Stomach smooth muscle (tissue), 2 donors: ENCODE measurements at regions not wholly inside any gene's neighbourhood (a gene's known extent, or its start where the extent isn't known, plus 50 kb on each side); places are given as distances from the start of the nearest gene placed in this dataset.
"Not testable (repeated sequence)": the region's sequence is repeated elsewhere in the genome, so short reads cannot be mapped to it uniquely, and the experiment has no call there.

Source experiments
- H3K27ac ChIP-seq: one replicate; pipeline ENCODE4 v1.7.0; 2013; ENCODE audit warnings: mild to moderate bottlenecking, low read length, inconsistent platforms
- H3K27me3 ChIP-seq, 2 donors: one replicate each; pipeline ENCODE4 v1.7.0; 2013; ENCODE audit warnings: low read length in 2 of 2; ENCODE audit not compliant: insufficient read depth in 2 of 2, control insufficient read depth in 1 of 2
- H3K36me3 ChIP-seq, 2 donors: one replicate each; pipeline ENCODE4 v1.7.0; 2013; ENCODE audit warnings: low read length in 2 of 2; ENCODE audit not compliant: control insufficient read depth in 2 of 2, insufficient read depth in 2 of 2
- H3K4me1 ChIP-seq: one replicate; pipeline ENCODE4 v1.7.0; 2013; ENCODE audit warnings: low read length; ENCODE audit not compliant: control insufficient read depth, insufficient read depth
- H3K4me3 ChIP-seq, 2 donors: one replicate each; pipeline ENCODE4 v1.7.0; 2013; ENCODE audit warnings: low read length in 2 of 2
- H3K9ac ChIP-seq, 2 donors: one replicate each; pipeline ENCODE4 v1.7.0; 2013; ENCODE audit warnings: low read length in 2 of 2, mild to moderate bottlenecking in 1 of 2
- H3K9me3 ChIP-seq, 2 donors: one replicate each; pipeline ENCODE4 v1.7.0; 2013; ENCODE audit warnings: low read length in 2 of 2; ENCODE audit not compliant: control insufficient read depth in 2 of 2
- donor health status: healthy.
- donor health status: Pancreatic carcinoma.

DNA sequence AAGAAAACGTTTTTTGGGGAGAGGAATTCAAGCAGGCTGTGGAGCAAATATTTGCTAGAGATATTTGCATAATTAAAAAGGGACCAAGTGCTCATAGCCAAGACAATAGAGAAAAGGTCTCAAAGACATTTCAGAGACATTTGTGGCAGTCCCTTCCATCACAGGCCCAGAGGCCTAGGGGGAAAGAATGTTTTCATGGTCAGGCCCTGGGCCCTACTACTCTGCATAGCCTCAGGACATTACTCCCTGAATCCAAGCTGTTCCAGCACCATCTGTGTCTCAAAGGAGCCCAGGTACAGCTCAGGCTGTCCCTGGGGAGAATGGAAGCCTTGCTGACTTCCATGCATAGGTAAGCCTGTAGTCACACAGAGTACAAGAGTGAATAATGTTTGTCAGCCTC lies 113.0 kb upstream of the KIF2A start:
- Histone ChIP-seq H3K4me3 (no peak overlapping the region), H3K9ac (no peak overlapping the region), H3K9me3 (peaks cover 0 to 2% of the 10 kb centered on the region in 2 donors), H3K27ac (no peak overlapping the region), H3K27me3 (no peaks in the 10 kb centered on the region), H3K4me1 (no peaks in the 10 kb centered on the region), H3K36me3 (no peaks in the 10 kb centered on the region)

DNA sequence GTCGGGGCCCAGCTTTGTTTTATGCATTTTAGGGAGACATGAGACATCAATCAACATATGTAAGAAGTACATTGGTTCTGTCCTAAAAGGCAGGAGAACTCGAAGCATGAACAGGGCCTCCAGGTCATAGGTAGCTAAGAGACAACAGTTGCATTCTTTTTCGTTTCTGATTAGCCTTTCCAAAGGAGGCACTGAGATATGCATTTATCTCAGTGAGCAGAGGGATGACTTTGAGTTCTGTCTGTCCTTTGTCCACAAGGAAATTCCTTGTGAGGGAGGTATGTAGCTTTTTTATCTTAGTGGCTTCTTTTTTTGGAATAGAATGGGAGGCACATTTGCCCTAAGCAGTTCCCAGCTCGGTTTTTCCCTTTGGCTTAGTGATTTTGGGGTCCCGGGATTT lies 109.5 kb upstream of the KIF2A start:
- H3K4me3 ChIP-seq, H3K4me1 ChIP-seq, H3K27me3 ChIP-seq, H3K9ac ChIP-seq, H3K9me3 ChIP-seq, H3K36me3 ChIP-seq, H3K27ac ChIP-seq: not testable (repeated sequence)

GRCh38 chr5:62197697-62198096 lies 108.3 kb upstream of the KIF2A start:
- Histone ChIP-seq H3K4me1 (no peaks in the 10 kb centered on the region), H3K36me3 (no peaks in the 10 kb centered on the region), H3K27me3 (peaks cover 0 to 3% of the 10 kb centered on the region in 2 donors), H3K9me3 (peaks cover 0 to 2% of the 10 kb centered on the region in 2 donors), H3K9ac (no peak overlapping the region), H3K4me3 (no peak overlapping the region), H3K27ac (no peak overlapping the region)

DNA sequence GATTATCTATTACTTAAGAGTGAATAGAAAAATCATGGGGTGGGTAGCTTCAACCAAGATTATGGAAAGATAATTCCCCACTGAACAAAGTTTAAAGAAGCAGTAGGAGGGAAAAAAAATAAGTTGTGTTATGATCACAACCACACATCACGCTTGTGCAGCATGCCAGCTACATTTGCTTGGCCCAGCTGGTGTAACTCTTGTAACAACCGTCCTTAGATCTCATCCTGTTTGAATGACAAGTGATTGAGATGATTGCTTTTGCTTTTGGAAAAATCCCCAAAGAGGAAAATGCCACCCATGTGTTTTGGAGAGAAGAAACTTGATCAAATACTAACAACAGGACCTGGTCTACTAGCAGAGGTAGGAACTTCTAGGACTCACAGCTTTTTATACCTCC lies 107.6 kb upstream of the KIF2A start:
- Histone ChIP-seq H3K9ac (no peak overlapping the region), H3K36me3 (no peaks in the 10 kb centered on the region), H3K9me3 (peaks cover 0 to 2% of the 10 kb centered on the region in 2 donors), H3K4me3 (no peak overlapping the region), H3K27ac (no peak overlapping the region), H3K27me3 (peaks cover 0 to 3% of the 10 kb centered on the region in 2 donors), H3K4me1 (no peaks in the 10 kb centered on the region)

- no peak overlapping the region for H3K9ac ChIP-seq
- no peaks in the 10 kb centered on the region for H3K9me3 ChIP-seq
- H3K4me3 ChIP-seq: no peak overlapping the region
- no peaks in the 10 kb centered on the region for H3K36me3 ChIP-seq
- no peak overlapping the region for H3K27ac ChIP-seq
- H3K4me1 ChIP-seq: no peaks in the 10 kb centered on the region
- H3K27me3 ChIP-seq: peaks cover 0 to 3% of the 10 kb centered on the region in 2 donors
Measured at GRCh38 chr5:62199792-62200716, 106.0 kb upstream of the KIF2A start.

GRCh38 chr5:62206150-62206829 lies 99.7 kb upstream of the KIF2A start:
- H3K27ac ChIP-seq: no peak overlapping the region
- no peaks in the 10 kb centered on the region for H3K4me1 ChIP-seq
- H3K9ac ChIP-seq: no peak overlapping the region
- H3K36me3 ChIP-seq: no peaks in the 10 kb centered on the region
- peaks cover 2 to 5% of the 10 kb centered on the region in 2 donors for H3K27me3 ChIP-seq
- H3K4me3 ChIP-seq: no peak overlapping the region
- no peaks in the 10 kb centered on the region for H3K9me3 ChIP-seq

DNA sequence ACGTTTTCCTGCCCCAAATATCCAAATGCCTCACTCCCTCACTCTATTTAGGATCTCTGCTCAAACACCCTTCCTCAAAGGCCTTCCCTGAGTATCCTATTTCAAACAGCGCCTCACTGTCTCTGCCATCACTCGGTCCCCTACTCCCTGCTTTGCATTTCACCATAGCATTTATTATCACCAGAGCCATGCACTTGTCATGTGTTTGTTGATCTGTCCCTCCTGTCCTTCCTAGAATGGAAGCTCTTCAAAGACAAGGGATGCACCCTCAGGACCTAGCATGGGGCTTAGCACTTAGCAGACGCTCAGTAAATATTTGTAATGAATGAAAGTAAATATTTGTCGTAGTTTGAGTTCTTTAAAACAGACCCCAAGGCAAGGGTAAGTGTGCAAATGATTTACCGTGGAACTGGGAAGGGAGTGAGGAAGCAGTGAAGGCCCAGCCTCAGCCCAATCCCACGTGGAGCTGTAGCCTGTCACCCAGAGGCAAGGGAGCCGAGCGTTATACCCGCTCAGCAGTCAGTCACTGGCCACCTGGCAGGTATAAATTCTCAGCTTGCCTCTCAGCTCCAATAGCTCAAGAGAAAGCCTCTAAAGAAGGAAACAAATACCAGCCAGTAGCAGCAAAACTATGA lies 97.7 kb upstream of the KIF2A start:
- Histone ChIP-seq H3K4me3 (no peak overlapping the region), H3K9me3 (no peaks in the 10 kb centered on the region), H3K9ac (no peak overlapping the region), H3K4me1 (no peaks in the 10 kb centered on the region), H3K27me3 (peaks cover 2 to 5% of the 10 kb centered on the region in 2 donors), H3K36me3 (no peaks in the 10 kb centered on the region), H3K27ac (no peak overlapping the region)

GRCh38 chr5:62211405-62211804 lies 94.6 kb upstream of the KIF2A start:
- Histone ChIP-seq H3K27me3 (peaks cover 0 to 2% of the 10 kb centered on the region in 2 donors), H3K27ac (no peak overlapping the region), H3K4me1 (no peaks in the 10 kb centered on the region), H3K36me3 (no peaks in the 10 kb centered on the region), H3K9ac (no peak overlapping the region), H3K9me3 (no peaks in the 10 kb centered on the region), H3K4me3 (no peak overlapping the region)

- H3K36me3 ChIP-seq: no peaks in the 10 kb centered on the region
- H3K4me1 ChIP-seq: no peaks in the 10 kb centered on the region
- H3K9ac ChIP-seq: no peak overlapping the region
- H3K27ac ChIP-seq: no peak overlapping the region
- H3K9me3 ChIP-seq: no peaks in the 10 kb centered on the region
- no peak overlapping the region for H3K4me3 ChIP-seq
- peaks cover 0 to 2% of the 10 kb centered on the region in 2 donors for H3K27me3 ChIP-seq
Measured at GRCh38 chr5:62212648-62213047, 93.4 kb upstream of the KIF2A start.

DNA sequence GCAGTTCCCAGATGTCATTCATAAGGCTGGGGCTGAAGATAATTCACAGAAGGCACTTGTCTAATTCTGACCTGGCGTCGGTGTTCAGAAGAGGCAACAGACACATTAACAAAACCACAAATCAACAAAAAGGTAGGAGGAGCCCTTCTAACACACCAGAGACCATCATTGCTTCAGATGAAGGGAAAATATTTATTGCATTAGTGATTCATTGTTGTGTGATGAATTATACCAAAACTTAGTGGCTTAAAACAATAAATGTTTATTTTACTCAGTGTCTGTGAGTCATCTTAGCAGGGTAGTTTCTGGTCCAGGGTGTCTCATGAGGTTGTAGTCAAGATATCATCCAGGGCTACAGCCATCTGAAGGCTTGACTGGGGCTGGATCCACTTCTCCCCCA lies 91.3 kb upstream of the KIF2A start:
- Histone ChIP-seq H3K36me3 (no peaks in the 10 kb centered on the region), H3K9ac (no peak overlapping the region), H3K27me3 (no peaks in the 10 kb centered on the region)

More for the DNA sequence above, 91.3 kb upstream of the KIF2A start:
- Histone ChIP-seq H3K4me1 (no peaks in the 10 kb centered on the region), H3K27ac (no peak overlapping the region), H3K4me3 (no peak overlapping the region), H3K9me3 (no peaks in the 10 kb centered on the region)
